GM18861 (cell line): ENCODE measurements at regions not wholly inside any gene's neighbourhood (a gene's known extent, or its start where the extent isn't known, plus 50 kb on each side); places are given as distances from the start of the nearest gene placed in this dataset.
"Not testable (repeated sequence)": the region's sequence is repeated elsewhere in the genome, so short reads cannot be mapped to it uniquely, and the experiment has no call there.

Experiments used
- ATAC-seq: cut with Tn5 transposase; IDR thresholded peaks from one replicate; pipeline ENCODE4 v1.9.1; 2021; ENCODE audit not compliant: unreplicated experiment

- ATAC-seq = no peak
Measured at GRCh38 chr2:226098861-226099745, 699.6 kb downstream of the NYAP2 start.

- ATAC-seq = no peak
Measured at GRCh38 chr2:226095058-226095457, 695.5 kb downstream of the NYAP2 start.

GRCh38 chr2:226093364-226093763 lies 693.9 kb downstream of the NYAP2 start:
- ATAC-seq = no peak

GRCh38 chr2:226088366-226088674 lies 688.8 kb downstream of the NYAP2 start:
- no peak for ATAC-seq

GRCh38 chr2:226087505-226088365 lies 688.2 kb downstream of the NYAP2 start:
- no peak for ATAC-seq

GRCh38 chr2:226087051-226087450 lies 687.5 kb downstream of the NYAP2 start:
- no peak for ATAC-seq

GRCh38 chr2:226086190-226086589 lies 686.7 kb downstream of the NYAP2 start:
- ATAC-seq = no peak

- not testable (repeated sequence) for ATAC-seq
Measured at GRCh38 chr2:226085425-226085824, 685.9 kb downstream of the NYAP2 start.

GRCh38 chr2:226080334-226080733 lies 680.8 kb downstream of the NYAP2 start:
- no peak for ATAC-seq

GRCh38 chr2:226079671-226080181 lies 680.2 kb downstream of the NYAP2 start:
- ATAC-seq = no peak

GRCh38 chr2:226079196-226079595 lies 679.7 kb downstream of the NYAP2 start:
- ATAC-seq = no peak

- ATAC-seq = no peak
Measured at GRCh38 chr2:226078666-226079065, 679.2 kb downstream of the NYAP2 start.

- ATAC-seq = no peak
Measured at GRCh38 chr2:226077841-226078240, 678.3 kb downstream of the NYAP2 start.

GRCh38 chr2:226077031-226077430 lies 677.5 kb downstream of the NYAP2 start:
- no peak for ATAC-seq

- ATAC-seq = no peak
Measured at GRCh38 chr2:226076529-226076928, 677.0 kb downstream of the NYAP2 start.

- ATAC-seq = no peak
Measured at GRCh38 chr2:226074391-226074790, 674.9 kb downstream of the NYAP2 start.

- ATAC-seq = no peak
Measured at GRCh38 chr2:226073496-226074160, 674.1 kb downstream of the NYAP2 start.

- ATAC-seq = no peak
Measured at GRCh38 chr2:226066873-226067272, 667.4 kb downstream of the NYAP2 start.

GRCh38 chr2:226066391-226066790 lies 666.9 kb downstream of the NYAP2 start:
- ATAC-seq = no peak

GRCh38 chr2:226064932-226065570 lies 665.5 kb downstream of the NYAP2 start:
- ATAC-seq = no peak
